Upper lobe of left lung (tissue), 4 donors: ENCODE measurements at regions not wholly inside any gene's neighbourhood (a gene's known extent, or its start where the extent isn't known, plus 50 kb on each side); places are given as distances from the start of the nearest gene placed in this dataset.

Source experiments
- CTCF ChIP-seq, 6 experiments: fragments of 450-650 bp in 4 of 6; fragments of 200-600 bp in 2 of 6; sonication (generic) in 2 of 6; IDR thresholded peaks; one replicate each; pipeline ENCODE4 v1.5.1; 2016 to 2019; ENCODE audit warnings: antibody characterized with exemption in 6 of 6
- POLR2A ChIP-seq, 4 donors: fragments of 450-650 bp; IDR thresholded peaks; one replicate each; pipeline ENCODE4 v1.5.1; 2016 to 2017; ENCODE audit warnings: antibody characterized with exemption in 4 of 4, mild to moderate bottlenecking in 2 of 4
- POLR2AphosphoS5 ChIP-seq, 2 donors: sonication (generic); formaldehyde crosslinking; IDR thresholded peaks; one replicate each; pipeline ENCODE4 v1.5.1; 2017; ENCODE audit warnings: antibody characterized with exemption in 2 of 2

- TF ChIP-seq CTCF (IDR thresholded peaks at IDR 0.05) (no peak), POLR2A (IDR thresholded peaks at IDR 0.05) (no peak), POLR2AphosphoS5 (IDR thresholded peaks at IDR 0.05) (no peak)
Observed at GRCh38 chr7:110593355-110593754, 497.6 kb upstream of the LRRN3 start.
